GM12872 (cell line): ENCODE measurements at regions not wholly inside any gene's neighbourhood (a gene's known extent, or its start where the extent isn't known, plus 50 kb on each side); places are given as distances from the start of the nearest gene placed in this dataset.

ENCODE experiments used
- CTCF ChIP-seq: IDR thresholded peaks from 3 replicates; pipeline ENCODE4 v1.5.1; 2011; ENCODE audit warnings: low read depth, mild to moderate bottlenecking, low read length, moderate library complexity; ENCODE audit not compliant: insufficient read depth

- TF ChIP-seq CTCF, result no peak
Observed at GRCh38 chr3:80750637-80751036, 982.8 kb upstream of the ROBO1 start.

- no peak for TF ChIP-seq CTCF
Observed at GRCh38 chr3:80734920-80735319, 967.1 kb upstream of the ROBO1 start.

DNA sequence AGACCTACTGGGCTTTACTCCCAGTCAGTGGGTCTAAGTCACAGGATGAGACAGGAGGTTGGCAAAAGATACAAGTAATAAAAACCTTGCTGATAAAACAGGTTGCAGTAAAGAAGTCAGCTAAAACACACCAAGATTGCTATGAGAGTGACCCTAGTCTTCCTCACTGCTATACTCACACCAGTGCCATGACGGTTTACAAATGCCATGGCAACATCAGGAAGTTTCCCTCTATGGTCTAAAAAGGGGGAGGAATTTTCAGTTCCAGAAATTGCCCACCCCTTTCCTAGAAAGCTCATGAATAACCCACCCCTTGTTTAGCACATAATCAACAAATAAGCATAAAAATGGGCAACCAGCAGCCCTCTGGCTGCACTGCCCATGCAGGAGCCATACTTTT lies 966.7 kb upstream of the ROBO1 start:
- no peak for TF ChIP-seq CTCF

GRCh38 chr3:80733522-80734176 lies 965.9 kb upstream of the ROBO1 start:
- no peak for TF ChIP-seq CTCF

- TF ChIP-seq CTCF, result no peak
Observed at GRCh38 chr3:80705290-80705689, 937.5 kb upstream of the ROBO1 start.

GRCh38 chr3:80701349-80701748 lies 933.6 kb upstream of the ROBO1 start:
- TF ChIP-seq CTCF, result no peak

DNA sequence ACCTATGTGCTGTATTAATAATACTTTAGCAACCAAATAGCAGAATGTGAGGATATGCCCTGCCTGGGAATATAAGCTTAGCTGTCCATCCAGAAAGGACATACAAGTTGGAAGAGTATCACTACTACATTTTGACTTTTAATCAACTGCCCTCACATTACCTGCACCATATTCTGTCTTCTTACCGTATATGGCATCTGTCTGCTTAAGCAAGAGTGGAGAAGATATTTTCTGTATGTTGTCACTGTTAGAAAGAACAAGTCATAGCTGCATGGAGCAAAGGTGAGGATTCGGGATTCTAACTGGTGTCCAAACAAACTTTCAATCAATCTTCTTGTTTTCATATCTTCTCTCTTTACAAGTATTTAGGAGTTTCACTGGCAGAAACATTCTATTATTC lies 929.5 kb upstream of the ROBO1 start:
- no peak for TF ChIP-seq CTCF

DNA sequence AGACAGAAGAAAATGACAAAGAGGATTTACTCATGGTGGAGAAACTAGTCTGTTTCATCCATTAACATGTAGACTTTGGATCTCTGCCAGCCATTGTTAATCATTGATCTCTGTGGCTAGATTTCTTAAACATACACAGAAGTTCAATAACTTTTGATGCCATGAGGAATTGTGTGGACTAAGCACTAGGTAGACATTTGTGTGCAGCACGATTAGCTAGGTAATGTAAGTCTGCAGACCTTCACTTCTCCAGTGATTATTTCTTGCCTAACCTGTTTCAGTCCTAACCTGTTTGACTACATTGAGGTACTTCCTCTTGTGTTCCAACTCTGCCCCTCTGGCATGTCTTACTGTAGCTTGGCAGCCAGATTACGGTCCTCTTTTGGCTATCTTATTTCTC lies 928.5 kb upstream of the ROBO1 start:
- TF ChIP-seq CTCF, result no peak
